Activated CD8-positive, alpha-beta T cell treated with anti-CD3 and anti-CD28 coated beads for 36 hours (primary cell): ENCODE measurements at regions not wholly inside any gene's neighbourhood (a gene's known extent, or its start where the extent isn't known, plus 50 kb on each side); places are given as distances from the start of the nearest gene placed in this dataset.

Experiments
- ATAC-seq: fragments of 200-7000 bp; cut with Tn5 transposase; one replicate; pipeline ENCODE4 v1.10.0; 2021; ENCODE audit warnings: mild to moderate bottlenecking, moderate library complexity
- CTCF ChIA-PET: fragments of 350-600 bp; sonication (Branson Sonifier 250); formaldehyde crosslinking; loops from one replicate; lab custom pipeline; 2021; ENCODE audit warnings: antibody characterized with exemption; lab: Charles Lee
- POLR2A ChIA-PET: fragments of 350-600 bp; sonication (Branson Sonifier 250); formaldehyde crosslinking; loops from one replicate; lab custom pipeline; 2021; ENCODE audit warnings: antibody characterized with exemption; lab: Charles Lee
- DNase-seq: peaks from one replicate; pipeline ENCODE4 v3.0.0-alpha.2; 2020
- H3K27ac Mint-ChIP-seq: one replicate; pipeline ENCODE4 v1.8.0; 2021; ENCODE audit warnings: mild to moderate bottlenecking, mixed read lengths
- H3K27me3 Mint-ChIP-seq: one replicate; pipeline ENCODE4 v1.8.0; 2021; ENCODE audit warnings: mixed read lengths
- H3K36me3 Mint-ChIP-seq: one replicate; pipeline ENCODE4 v1.8.0; 2021; ENCODE audit warnings: low read depth, mixed read lengths
- H3K4me1 Mint-ChIP-seq: one replicate; pipeline ENCODE4 v1.8.0; 2021; ENCODE audit warnings: low read depth, mixed read lengths
- H3K4me3 Mint-ChIP-seq: one replicate; pipeline ENCODE4 v1.8.0; 2021; ENCODE audit warnings: mild to moderate bottlenecking, moderate library complexity, mixed read lengths
- H3K9me3 Mint-ChIP-seq: one replicate; pipeline ENCODE4 v1.8.0; 2021; ENCODE audit warnings: mixed read lengths
- CTCF ChIP-seq: fragments of 200-600 bp; IDR thresholded peaks from one replicate; pipeline ENCODE4 v1.8.0; 2022; ENCODE audit warnings: antibody characterized with exemption, mild to moderate bottlenecking
- intact Hi-C: fragments of 100-400 bp; cut with micrococcal nuclease; formaldehyde crosslinking; loops from one replicate; pipeline ENCODE4 v1.10.0; 2022

GRCh38 chr1:4086085-4086850 lies 186.2 kb upstream of the C1orf174 start:
- CTCF ChIA-PET, result no interaction called here
- Mint-ChIP-seq H3K4me3 (no peak overlapping the region), H3K27me3 (no peaks in the 10 kb centered on the region), H3K9me3 (no peaks in the 10 kb centered on the region), H3K4me1 (no peaks in the 10 kb centered on the region), H3K36me3 (no peaks in the 10 kb centered on the region), H3K27ac (no peak overlapping the region)
- TF ChIP-seq CTCF, result no peak
- DNase-seq (no peak), ATAC-seq (no peak)
- intact Hi-C loops, result no loop called here
- POLR2A ChIA-PET, result no interaction called here

GRCh38 chr1:4086921-4087320 lies 186.8 kb upstream of the C1orf174 start:
- no peak for DNase-seq
- Mint-ChIP-seq H3K4me1 (no peaks in the 10 kb centered on the region), H3K27me3 (no peaks in the 10 kb centered on the region), H3K36me3 (no peaks in the 10 kb centered on the region), H3K9me3 (no peaks in the 10 kb centered on the region), H3K27ac (no peak overlapping the region), H3K4me3 (no peak overlapping the region)
- TF ChIP-seq CTCF, result no peak
- no peak for ATAC-seq
- intact Hi-C loops, result no loop called here
- CTCF ChIA-PET, result no interaction called here
- POLR2A ChIA-PET, result no interaction called here

- peaks cover under 1% of the 10 kb centered on the region for H3K9me3 Mint-ChIP-seq
- ATAC-seq (no peak), DNase-seq (peak; percentile 8)
- no peak for TF ChIP-seq CTCF
- intact Hi-C loops, result no loop called here
- no peaks in the 10 kb centered on the region for H3K4me1 Mint-ChIP-seq
- H3K27ac Mint-ChIP-seq, result no peak overlapping the region
- H3K27me3 Mint-ChIP-seq, result no peaks in the 10 kb centered on the region
- ChIA-PET CTCF (no interaction called here), POLR2A (no interaction called here)
- H3K4me3 Mint-ChIP-seq, result no peak overlapping the region
- no peaks in the 10 kb centered on the region for H3K36me3 Mint-ChIP-seq
Measured at GRCh38 chr1:4087530-4088420, 187.7 kb upstream of the C1orf174 start.

GRCh38 chr1:4088676-4089075 lies 188.6 kb upstream of the C1orf174 start:
- Mint-ChIP-seq H3K4me1 (no peaks in the 10 kb centered on the region), H3K27ac (no peak overlapping the region), H3K27me3 (no peaks in the 10 kb centered on the region), H3K36me3 (no peaks in the 10 kb centered on the region), H3K4me3 (no peak overlapping the region), H3K9me3 (peaks cover 2% of the 10 kb centered on the region)
- TF ChIP-seq CTCF, result no peak
- no peak for ATAC-seq
- DNase-seq, result no peak
- ChIA-PET CTCF (no interaction called here), POLR2A (no interaction called here)
- intact Hi-C loops, result no loop called here
